H54 (cell line): ENCODE measurements at regions not wholly inside any gene's neighbourhood (a gene's known extent, or its start where the extent isn't known, plus 50 kb on each side); places are given as distances from the start of the nearest gene placed in this dataset.
A peak's percentile ranks its signal among the peaks of the same experiment; 100 is the strongest.
"Not testable (repeated sequence)": the region's sequence is repeated elsewhere in the genome, so short reads cannot be mapped to it uniquely, and the experiment has no call there.

Experiments used
- DNase-seq: peaks from one replicate; pipeline ENCODE4 v3.0.0; 2011; ENCODE audit warnings: low spot score, mixed read lengths; ENCODE audit not compliant: insufficient read length
- FAIRE-seq: peaks from 3 replicates; lab custom pipeline; 2011; peaks lifted over from hg19 to GRCh38; lab: Jason Lieb, UNC
- POLR2A ChIP-seq: IDR thresholded peaks from 2 replicates; pipeline ENCODE4 v1.6.1; 2011; ENCODE audit warnings: low read depth, mild to moderate bottlenecking, low read length

DNA sequence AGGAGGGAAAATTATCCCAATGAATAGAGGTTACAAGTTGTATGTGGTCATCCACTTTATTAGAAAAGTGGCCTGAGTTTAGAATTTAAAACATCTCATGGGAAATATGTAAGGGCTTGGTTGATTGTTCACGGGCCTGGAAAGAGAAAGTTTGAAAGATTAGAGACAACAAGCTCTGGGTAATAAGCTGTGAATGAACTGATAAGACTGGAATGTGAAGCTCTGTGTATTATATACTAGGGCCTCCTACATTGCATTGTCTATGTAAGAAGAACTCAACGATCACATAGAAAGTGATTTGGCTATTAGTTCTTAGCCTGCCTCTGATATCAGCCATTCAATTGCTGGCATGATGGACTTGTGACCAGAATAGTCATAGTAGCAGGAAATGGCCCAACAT lies 199.2 kb upstream of the MAGI2 start:
- peak; percentile 11 for FAIRE-seq
- DNase-seq, result no peak
- TF ChIP-seq POLR2A, result no peak

DNA sequence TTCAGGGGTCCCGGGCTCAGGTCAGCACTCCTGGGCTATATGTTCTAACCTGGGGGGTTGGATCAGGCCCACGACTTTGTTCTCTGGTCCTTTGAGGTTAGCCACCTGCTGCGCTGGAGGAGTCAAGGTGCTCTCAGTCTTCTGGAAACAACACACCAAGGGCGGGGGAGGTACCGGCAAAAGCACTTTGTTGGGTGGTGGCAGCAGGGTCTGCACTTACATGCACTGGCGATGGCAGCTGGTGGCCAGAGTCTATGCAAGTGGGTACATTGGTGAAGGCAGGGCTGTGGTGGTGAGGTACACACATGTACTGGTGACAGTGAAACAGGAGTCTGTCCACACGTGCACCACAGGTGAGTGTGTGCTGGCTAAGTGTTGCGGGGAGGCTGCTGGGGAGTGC lies 194.2 kb upstream of the MAGI2 start:
- no peak for FAIRE-seq
- DNase-seq, result no peak
- no peak for TF ChIP-seq POLR2A

DNA sequence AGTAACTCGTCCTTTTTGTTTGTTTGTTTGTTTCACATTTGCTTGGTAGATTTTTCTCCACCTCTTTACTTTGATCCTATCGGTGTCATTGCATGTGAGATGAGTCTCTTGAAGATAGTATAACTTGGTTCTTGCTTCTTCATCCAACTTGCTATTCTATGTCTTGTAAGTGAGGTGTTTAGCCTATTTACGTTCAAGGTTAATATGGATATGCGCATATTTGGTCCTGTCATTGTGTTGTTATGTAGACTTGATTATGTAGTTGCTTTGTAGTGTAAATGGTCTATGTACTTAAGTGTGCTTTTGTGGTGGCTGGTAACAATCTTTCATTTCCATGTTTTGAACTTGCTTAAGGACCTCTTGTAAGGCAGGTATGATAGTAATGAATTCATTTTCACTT lies 192.8 kb upstream of the MAGI2 start:
- no peak for TF ChIP-seq POLR2A
- DNase-seq (no peak), FAIRE-seq (no peak)

DNA sequence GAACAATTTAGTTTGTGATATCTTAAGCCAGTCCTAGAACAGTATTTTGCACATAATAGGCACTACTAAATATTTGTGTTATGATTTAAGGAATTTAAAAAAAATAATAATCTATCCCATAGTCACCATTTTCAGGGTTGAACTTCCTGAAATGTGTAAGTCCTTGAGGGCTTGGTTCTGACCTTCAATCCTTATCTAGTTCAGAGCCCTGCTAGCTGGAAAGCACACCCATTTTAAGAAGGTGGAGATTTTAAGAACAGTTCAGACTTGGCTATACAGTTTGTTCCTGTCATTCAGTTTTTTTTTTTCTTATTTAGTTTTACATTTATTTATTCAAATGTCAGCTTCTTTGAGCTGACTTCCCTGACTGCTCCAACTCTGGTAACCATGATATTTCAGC lies 183.4 kb upstream of the MAGI2 start:
- no peak for FAIRE-seq
- no peak for TF ChIP-seq POLR2A
- DNase-seq, result no peak

DNA sequence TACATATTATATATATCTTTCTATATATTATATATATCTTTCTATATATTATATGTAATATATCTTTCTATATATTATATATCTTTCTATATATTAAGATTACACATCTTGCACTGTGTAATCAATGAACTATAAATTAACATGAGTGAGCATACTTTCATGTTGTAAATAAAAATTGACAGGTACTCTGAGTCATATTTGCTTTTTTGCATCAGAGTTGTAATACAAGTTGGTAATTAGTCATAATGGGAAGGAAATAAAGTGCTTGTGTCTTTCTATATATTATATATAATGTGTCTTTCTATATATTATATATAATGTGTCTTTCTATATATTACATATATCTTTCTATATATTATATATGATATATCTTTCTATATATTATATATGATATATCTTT lies 172.5 kb upstream of the MAGI2 start:
- DNase-seq, FAIRE-seq: not testable (repeated sequence)

DNA sequence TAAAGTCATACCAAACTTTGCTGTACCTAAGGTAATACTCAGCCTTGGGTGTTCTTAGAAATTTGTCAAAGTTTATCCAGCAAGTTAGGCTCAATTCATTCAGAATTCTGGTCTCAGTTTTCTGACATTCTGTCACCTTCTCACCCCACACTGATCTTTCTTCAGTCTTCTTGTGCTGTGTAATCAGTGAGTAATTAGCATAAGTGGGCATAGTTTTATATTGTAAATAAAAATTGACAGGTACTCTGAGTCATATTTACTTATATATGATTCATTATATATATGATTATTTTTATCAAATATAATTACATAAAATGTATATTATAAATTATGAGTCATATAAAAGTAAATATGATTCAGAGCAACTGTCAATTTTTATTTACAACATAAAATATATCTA lies 170.9 kb upstream of the MAGI2 start:
- DNase-seq (no peak), FAIRE-seq (no peak)
- no peak for TF ChIP-seq POLR2A

DNA sequence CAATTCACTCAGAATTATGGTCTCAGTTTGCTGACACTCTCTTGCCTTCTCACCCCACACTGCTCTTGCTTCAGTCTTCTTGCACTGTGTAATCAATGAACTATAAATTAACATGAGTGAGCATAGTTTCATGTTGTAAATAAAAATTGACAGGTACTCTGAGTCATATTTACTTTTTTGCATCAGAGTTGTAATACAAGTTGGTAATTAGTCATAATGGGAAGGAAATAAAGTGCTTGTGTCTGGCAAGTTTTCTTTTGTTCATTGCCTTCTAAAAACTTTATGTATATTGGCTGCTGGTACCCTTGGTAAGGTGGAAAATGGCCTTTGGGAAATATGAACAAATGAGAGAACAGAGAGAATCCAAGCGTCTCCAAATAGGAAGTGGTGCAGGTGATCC lies 169.3 kb upstream of the MAGI2 start:
- DNase-seq, result no peak

DNA sequence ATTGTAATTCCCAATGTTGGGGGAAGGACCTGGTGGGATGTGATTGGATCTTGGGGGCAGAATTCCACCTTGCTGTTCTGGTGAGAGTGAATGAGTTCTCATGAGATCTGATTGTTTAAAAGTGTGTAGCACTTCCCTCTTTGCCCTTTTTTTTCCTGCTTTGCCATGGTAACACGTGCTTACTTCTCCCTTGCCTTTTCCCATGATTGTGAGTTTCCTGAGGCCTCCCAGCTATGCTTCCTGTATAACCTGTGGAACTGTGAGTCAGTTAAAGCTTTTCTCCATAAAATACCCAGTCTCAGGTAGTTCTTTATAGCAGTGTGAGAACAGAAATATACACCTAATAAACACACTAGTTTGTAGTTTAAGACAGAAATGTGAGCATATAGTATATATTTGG lies 166.8 kb upstream of the MAGI2 start:
- TF ChIP-seq POLR2A, result no peak
- no peak for DNase-seq
- FAIRE-seq, result no peak

More for the DNA sequence above, 169.3 kb upstream of the MAGI2 start:
- no peak for TF ChIP-seq POLR2A
- no peak for FAIRE-seq

DNA sequence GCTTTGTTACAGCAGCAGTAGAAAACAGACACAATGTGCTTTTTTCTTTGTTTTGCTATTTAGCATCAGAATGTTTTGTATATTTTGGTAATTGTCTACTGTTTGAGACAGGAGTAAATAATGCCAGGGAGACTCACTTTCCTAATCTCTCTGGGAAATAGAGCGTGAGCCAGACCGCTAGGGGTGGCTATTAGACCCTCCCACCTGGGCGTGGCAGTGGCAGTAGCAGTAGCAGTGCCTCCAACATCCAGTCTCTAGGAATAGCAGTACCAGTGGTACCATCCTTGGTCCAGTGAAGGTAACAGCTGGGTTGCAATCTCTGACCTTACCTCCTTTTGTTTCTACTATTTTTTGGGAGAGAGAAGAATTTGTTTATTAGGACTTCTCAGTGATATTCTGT lies 165.7 kb upstream of the MAGI2 start:
- no peak for DNase-seq
- TF ChIP-seq POLR2A, result no peak
- FAIRE-seq, result no peak

DNA sequence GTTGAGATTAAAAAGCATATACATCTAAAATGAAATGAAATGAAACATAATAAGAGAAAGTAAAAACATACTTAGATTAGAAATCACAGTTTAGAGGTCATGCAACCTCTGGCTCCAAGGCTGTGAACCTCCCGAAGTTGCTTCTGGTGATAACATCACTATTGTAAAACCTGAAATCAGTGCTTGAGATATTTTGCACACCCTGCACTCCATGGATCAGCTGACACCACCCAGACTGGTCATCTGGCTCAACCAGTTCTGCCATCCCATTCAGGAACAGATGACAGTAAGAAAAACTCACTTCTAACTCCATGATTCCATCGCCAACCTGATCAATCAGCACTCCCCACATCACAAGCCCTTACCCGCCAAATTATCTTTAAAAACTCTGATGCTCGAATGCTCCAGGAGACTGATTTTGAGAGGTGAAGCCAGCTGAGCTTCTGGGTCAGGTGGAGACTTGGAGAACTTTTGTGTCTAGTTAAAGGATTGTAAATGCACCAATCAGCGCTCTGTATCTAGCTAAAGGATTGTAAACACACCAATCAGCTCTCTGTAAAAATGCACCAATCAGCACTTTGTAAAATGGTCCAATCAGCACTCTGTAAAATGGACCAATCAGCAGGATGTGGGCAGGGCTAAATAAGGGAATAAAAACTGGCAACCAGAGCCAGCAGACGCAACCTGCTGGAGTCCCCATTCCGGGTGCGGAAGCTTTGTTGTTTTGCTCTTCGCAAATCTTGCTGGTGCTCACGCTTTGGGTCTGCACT lies 162.6 kb upstream of the MAGI2 start:
- TF ChIP-seq POLR2A, result no peak
- no peak for DNase-seq
- FAIRE-seq, result no peak

DNA sequence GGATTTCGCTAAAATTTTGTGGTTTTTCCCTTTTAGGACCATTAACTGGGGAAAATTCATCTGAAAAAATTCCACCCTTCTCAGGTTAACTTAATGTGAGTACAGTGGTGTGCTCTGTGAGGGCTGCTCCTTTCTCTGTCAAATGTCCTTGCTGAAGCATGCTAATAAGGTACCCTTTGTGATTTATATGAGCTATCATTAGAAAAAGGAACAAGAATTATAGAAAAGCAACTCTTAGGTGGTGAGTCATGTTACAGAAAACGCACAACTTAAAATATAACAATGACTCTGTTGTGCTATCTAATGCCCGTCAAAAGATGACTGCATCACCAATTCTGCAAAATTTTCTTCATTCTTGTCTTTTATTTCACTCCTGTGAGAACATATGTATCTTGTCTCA lies 162.0 kb upstream of the MAGI2 start:
- FAIRE-seq (no peak), DNase-seq (no peak)
- no peak for TF ChIP-seq POLR2A

DNA sequence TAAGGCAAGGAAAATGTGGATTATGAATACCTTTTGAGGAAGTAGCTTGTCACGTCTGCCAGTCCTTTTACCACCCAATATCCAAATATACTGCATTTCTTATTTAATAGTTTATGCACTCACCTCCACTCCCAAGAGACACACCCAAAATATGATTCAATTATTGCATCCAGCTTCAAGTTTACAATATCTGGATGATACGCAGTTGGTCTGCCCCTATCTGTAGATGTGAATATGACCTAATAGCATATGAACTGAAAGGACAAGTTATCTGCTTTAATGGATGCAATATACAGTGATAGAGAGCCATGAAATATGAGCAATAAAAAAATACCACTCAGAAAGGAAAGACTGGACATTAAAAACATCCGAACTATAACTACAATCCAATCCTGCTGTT lies 159.4 kb upstream of the MAGI2 start:
- no peak for TF ChIP-seq POLR2A
- no peak for DNase-seq
- FAIRE-seq, result no peak

DNA sequence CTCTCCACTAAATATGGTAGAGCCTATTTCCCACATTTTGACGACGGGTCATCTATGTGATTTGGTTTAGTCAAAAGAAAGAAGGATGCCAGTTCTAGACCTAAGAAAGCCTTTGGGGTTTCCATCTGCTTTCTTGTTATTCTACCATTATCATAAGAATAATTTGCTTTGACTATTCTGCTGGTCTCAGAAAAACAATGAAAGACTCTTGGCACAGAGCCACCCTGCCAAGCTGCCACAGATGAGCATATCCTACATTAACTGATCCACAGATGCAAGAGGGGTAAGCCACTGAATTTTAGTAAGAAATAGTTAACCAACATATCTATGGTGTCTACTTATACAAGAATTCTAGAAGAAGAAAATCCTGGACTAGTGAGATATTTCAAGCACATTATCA lies 158.6 kb upstream of the MAGI2 start:
- DNase-seq, result no peak
- TF ChIP-seq POLR2A, result no peak
- no peak for FAIRE-seq

DNA sequence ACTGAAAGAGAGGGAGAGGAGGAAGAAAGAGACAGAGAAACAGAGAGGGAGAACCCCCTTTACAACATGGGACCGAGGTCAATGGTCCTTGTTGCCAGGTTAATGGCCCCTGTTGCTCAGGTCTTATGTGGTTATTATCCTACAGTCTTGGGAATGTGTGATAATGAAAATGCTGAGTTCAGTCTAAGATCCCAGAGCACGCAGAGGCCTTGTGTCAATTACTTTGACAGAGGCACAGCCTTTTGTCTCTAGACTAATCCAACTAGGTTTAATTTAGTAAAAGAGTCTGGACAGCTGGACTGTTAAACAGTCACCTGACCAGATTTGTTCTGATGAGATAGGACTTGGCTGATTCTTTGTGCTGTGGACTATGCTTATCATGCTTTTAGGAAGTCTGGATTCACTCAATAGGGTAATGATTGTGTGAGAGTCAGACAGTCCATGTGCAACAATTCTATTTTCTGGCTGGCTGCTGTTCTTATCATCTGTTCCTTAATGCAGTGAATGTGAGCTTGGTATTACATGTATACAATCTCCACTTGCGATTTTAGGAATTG lies 157.4 kb upstream of the MAGI2 start:
- TF ChIP-seq POLR2A, result no peak
- FAIRE-seq (no peak), DNase-seq (no peak)

DNA sequence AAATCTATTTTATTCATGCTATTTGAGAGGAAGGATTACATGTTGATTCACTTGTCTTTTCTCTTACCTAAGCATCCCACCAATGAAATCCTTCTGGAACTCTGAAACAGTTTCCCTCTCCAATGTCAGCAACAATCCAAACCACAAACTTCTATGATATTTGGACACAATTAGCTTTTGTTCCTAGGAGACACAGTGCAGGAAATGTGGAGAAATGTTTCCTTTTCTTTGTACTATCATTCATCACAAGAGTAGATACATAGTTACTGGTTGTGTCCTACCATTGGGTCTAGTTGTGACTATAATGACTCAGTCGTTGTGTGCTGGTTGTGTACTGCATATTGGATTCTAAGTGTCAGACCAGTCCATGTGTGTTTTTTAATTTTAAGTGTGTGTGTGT lies 156.8 kb upstream of the MAGI2 start:
- DNase-seq (no peak), FAIRE-seq (no peak)
- no peak for TF ChIP-seq POLR2A
